Trophoblast cell (in vitro differentiated cells and primary cell): ENCODE measurements at regions not wholly inside any gene's neighbourhood (a gene's known extent, or its start where the extent isn't known, plus 50 kb on each side); places are given as distances from the start of the nearest gene placed in this dataset.
"Not testable (repeated sequence)": the region's sequence is repeated elsewhere in the genome, so short reads cannot be mapped to it uniquely, and the experiment has no call there.

ENCODE experiments used
- DNase-seq, 2 donors: peaks; one replicate each; pipeline ENCODE4 v3.0.0-alpha.2; 2016
- H2AFZ ChIP-seq: 2 replicates; pipeline ENCODE4 v1.6.1; 2013; ENCODE audit warnings: low read length, moderate library complexity, mild to moderate bottlenecking; ENCODE audit not compliant: insufficient read depth, poor library complexity
- H2AK5ac ChIP-seq: 2 replicates; pipeline ENCODE4 v1.6.1; 2013; ENCODE audit warnings: mild to moderate bottlenecking, low read length
- H2BK120ac ChIP-seq: 2 replicates; pipeline ENCODE4 v1.6.1; 2013; ENCODE audit warnings: low read length, mild to moderate bottlenecking, moderate library complexity; ENCODE audit not compliant: insufficient read depth, poor library complexity
- H2BK12ac ChIP-seq: 2 replicates; pipeline ENCODE4 v1.6.1; 2013; ENCODE audit warnings: mild to moderate bottlenecking, low read length, moderate library complexity
- H2BK5ac ChIP-seq: 2 replicates; pipeline ENCODE4 v1.6.1; 2013; ENCODE audit warnings: low read length, low read depth, moderate library complexity, mild to moderate bottlenecking; ENCODE audit not compliant: poor library complexity
- H3K14ac ChIP-seq: 2 replicates; pipeline ENCODE4 v1.6.1; 2013; ENCODE audit warnings: mild to moderate bottlenecking, low read length
- H3K18ac ChIP-seq: 2 replicates; pipeline ENCODE4 v1.6.1; 2013; ENCODE audit warnings: mild to moderate bottlenecking, low read length
- H3K23ac ChIP-seq: 2 replicates; pipeline ENCODE4 v1.6.1; 2013; ENCODE audit warnings: low read length
- H3K27ac ChIP-seq: 2 replicates; pipeline ENCODE4 v1.5.1; 2013; ENCODE audit warnings: low read depth, mild to moderate bottlenecking, inconsistent platforms, low read length, moderate library complexity
- H3K27me3 ChIP-seq: 2 replicates; pipeline ENCODE4 v1.6.1; 2013; ENCODE audit warnings: inconsistent platforms, mild to moderate bottlenecking, low read length, moderate library complexity; ENCODE audit not compliant: insufficient read depth
- H3K36me3 ChIP-seq, 2 experiments: 1 replicate in 1 of 2; 2 replicates in 1 of 2; pipeline ENCODE4 v1.6.1; 2013; ENCODE audit warnings: low read length in 2 of 2, mild to moderate bottlenecking in 2 of 2, moderate library complexity in 1 of 2; ENCODE audit not compliant: insufficient read depth in 2 of 2, control insufficient read depth in 1 of 2
- H3K4ac ChIP-seq: 2 replicates; pipeline ENCODE4 v1.6.1; 2013; ENCODE audit warnings: low read depth, mild to moderate bottlenecking, low read length, moderate library complexity
- H3K4me1 ChIP-seq, 2 experiments: 1 replicate in 1 of 2; 2 replicates in 1 of 2; pipeline ENCODE4 v1.6.1; 2013; ENCODE audit warnings: low read length in 2 of 2, mild to moderate bottlenecking in 2 of 2, moderate library complexity in 1 of 2; ENCODE audit not compliant: insufficient read depth in 2 of 2, control insufficient read depth in 1 of 2
- H3K4me2 ChIP-seq: 2 replicates; pipeline ENCODE4 v1.6.1; 2013; ENCODE audit warnings: inconsistent platforms, mild to moderate bottlenecking, low read length, moderate library complexity
- H3K4me3 ChIP-seq: 2 replicates; pipeline ENCODE4 v1.5.1; 2013; ENCODE audit warnings: mild to moderate bottlenecking, low read depth, low read length, inconsistent platforms
- H3K79me1 ChIP-seq: one replicate; pipeline ENCODE4 v1.6.1; 2013; ENCODE audit warnings: low read length
- H3K79me2 ChIP-seq: 2 replicates; pipeline ENCODE4 v1.6.1; 2013; ENCODE audit warnings: low read length, mild to moderate bottlenecking; ENCODE audit not compliant: control insufficient read depth, insufficient read depth, poor library complexity
- H3K9ac ChIP-seq: 2 replicates; pipeline ENCODE4 v1.6.1; 2013; ENCODE audit warnings: mild to moderate bottlenecking, low read length
- H3K9me3 ChIP-seq: 2 replicates; pipeline ENCODE4 v1.6.1; 2013; ENCODE audit warnings: low read depth, mild to moderate bottlenecking, control low read depth, inconsistent platforms, low read length; ENCODE audit not compliant: insufficient read depth
- H4K12ac ChIP-seq: 2 replicates; pipeline ENCODE4 v1.6.1; 2013; ENCODE audit warnings: low read depth, mild to moderate bottlenecking, low read length, moderate library complexity
- H4K8ac ChIP-seq: 2 replicates; pipeline ENCODE4 v1.6.1; 2013; ENCODE audit warnings: low read depth, mild to moderate bottlenecking, low read length, moderate library complexity
- H4K91ac ChIP-seq: one replicate; pipeline ENCODE4 v1.6.1; 2013; ENCODE audit warnings: low read depth, mild to moderate bottlenecking, low read length, moderate library complexity
- WGBS: extraction: QIAGEN DNeasy Blood & Tissue Kit; methylation state at CpG from one replicate; pipeline ENCODE4 v1.1.7; 2013; ENCODE audit warnings: missing lambda C conversion rate; ENCODE audit not compliant: insufficient read length, insufficient coverage; ENCODE audit errors: extremely low coverage; 5-methylcytosine and 5-hydroxymethylcytosine counted together

DNA sequence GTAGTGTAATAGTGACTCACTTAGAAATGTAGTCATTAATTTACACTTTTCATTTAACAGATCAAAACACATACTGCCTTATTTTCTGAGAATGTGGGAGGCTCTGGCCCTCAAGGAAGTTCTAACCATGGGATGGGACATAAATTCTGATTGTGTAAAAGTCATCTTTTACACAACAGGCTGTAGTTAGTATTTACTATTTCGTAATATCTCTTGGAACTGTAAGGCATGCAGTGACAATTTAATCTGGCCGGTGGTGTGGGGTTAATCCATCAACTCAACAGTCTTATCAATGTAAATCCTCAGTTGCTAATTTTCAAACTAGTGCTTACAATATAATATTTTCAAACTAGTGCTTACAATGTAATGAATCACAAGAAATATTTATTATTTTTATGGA is 1599.2 kb downstream of the EFNB2 start:
- no CpG with 5 or more reads among the region's 2 CpGs for WGBS
- no peak for DNase-seq
- no peak overlapping the region for H3K27ac ChIP-seq
- H3K14ac ChIP-seq, result no peak overlapping the region
- H3K36me3 ChIP-seq, result no peaks in the 10 kb centered on the region
- H3K4me3 ChIP-seq, result no peak overlapping the region
- no peaks in the 10 kb centered on the region for H3K79me1 ChIP-seq
- no peak overlapping the region for H4K8ac ChIP-seq
- no peak overlapping the region for H4K12ac ChIP-seq
- no peaks in the 10 kb centered on the region for H3K9me3 ChIP-seq
- H2AK5ac ChIP-seq, result no peak overlapping the region
- H2BK5ac ChIP-seq, result no peak overlapping the region
- no peak overlapping the region for H4K91ac ChIP-seq
- no peak overlapping the region for H3K4ac ChIP-seq
- H2BK12ac ChIP-seq, result no peak overlapping the region
- no peak overlapping the region for H3K18ac ChIP-seq
- H3K9ac ChIP-seq, result no peak overlapping the region
- no peaks in the 10 kb centered on the region for H3K79me2 ChIP-seq
- H2BK120ac ChIP-seq, result no peak overlapping the region
- H3K27me3 ChIP-seq, result no peaks in the 10 kb centered on the region
- H3K4me1 ChIP-seq, result no peaks in the 10 kb centered on the region
- H2AFZ ChIP-seq, result no peak overlapping the region
- H3K4me2 ChIP-seq, result no peak overlapping the region
- no peak overlapping the region for H3K23ac ChIP-seq

- not testable (repeated sequence) for H2BK5ac ChIP-seq, H2AFZ ChIP-seq, H3K4me3 ChIP-seq, H4K91ac ChIP-seq, H3K4ac ChIP-seq, H3K27me3 ChIP-seq, H4K12ac ChIP-seq, DNase-seq, H3K79me2 ChIP-seq, H3K4me2 ChIP-seq, H4K8ac ChIP-seq, H3K14ac ChIP-seq, H3K27ac ChIP-seq, H3K18ac ChIP-seq, H2BK120ac ChIP-seq, H3K36me3 ChIP-seq, H3K4me1 ChIP-seq, H2AK5ac ChIP-seq, H3K23ac ChIP-seq, H3K9ac ChIP-seq, H2BK12ac ChIP-seq, H3K79me1 ChIP-seq, H3K9me3 ChIP-seq
- no CpG with 5 or more reads among the region's 1 CpG for WGBS
These were observed 1614.9 kb downstream of the EFNB2 start for GRCh38 chr13:104920513-104920912.

- Histone ChIP-seq H3K79me1 (no peaks in the 10 kb centered on the region), H3K14ac (no peak overlapping the region), H4K8ac (no peak overlapping the region), H3K27ac (no peak overlapping the region), H2BK120ac (no peak overlapping the region), H4K12ac (no peak overlapping the region), H3K18ac (no peak overlapping the region), H3K4me1 (no peaks in the 10 kb centered on the region), H2BK5ac (no peak overlapping the region), H3K9ac (no peak overlapping the region), H2AK5ac (no peak overlapping the region), H4K91ac (no peak overlapping the region), H3K4me3 (no peak overlapping the region), H3K9me3 (no peaks in the 10 kb centered on the region), H3K36me3 (no peaks in the 10 kb centered on the region), H2AFZ (no peak overlapping the region), H3K4me2 (no peak overlapping the region), H3K23ac (no peak overlapping the region), H2BK12ac (no peak overlapping the region), H3K27me3 (no peaks in the 10 kb centered on the region), H3K4ac (no peak overlapping the region), H3K79me2 (no peaks in the 10 kb centered on the region)
- WGBS, result no CpG with 5 or more reads among the region's 4 CpGs
- no peak for DNase-seq
These were observed 1615.4 kb downstream of the EFNB2 start for GRCh38 chr13:104920091-104920490.

DNA sequence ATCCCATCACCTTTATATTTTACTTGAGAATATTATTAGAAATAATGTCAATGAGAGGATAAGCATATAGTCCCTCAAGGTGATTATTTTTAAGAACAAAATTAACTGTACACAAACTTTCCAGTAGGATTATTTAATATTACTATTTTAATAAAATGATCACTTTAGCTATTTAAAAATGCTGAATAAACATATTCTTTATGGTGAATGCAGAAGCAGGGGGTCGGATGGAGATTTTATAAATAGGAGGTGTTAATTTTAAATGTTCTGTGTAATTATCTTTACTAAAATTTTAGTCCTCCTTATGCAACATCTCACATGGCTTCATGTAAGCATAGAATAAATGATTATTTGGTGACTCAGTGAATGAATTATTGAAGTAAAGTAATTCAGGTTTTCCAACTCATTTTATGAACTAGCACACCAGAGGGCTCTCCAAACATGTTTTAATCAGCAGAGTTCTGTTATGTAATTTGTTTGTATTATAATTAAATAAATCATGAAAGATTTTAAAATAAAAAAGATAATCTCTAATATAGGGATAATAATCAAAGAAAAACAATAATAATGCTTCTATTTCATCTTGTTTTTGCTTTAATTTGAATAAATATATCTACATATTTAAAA is 1635.2 kb downstream of the EFNB2 start:
- no peak overlapping the region for H4K12ac ChIP-seq
- no peak overlapping the region for H3K9ac ChIP-seq
- H3K4me2 ChIP-seq, result no peak overlapping the region
- H2BK12ac ChIP-seq, result no peak overlapping the region
- H3K23ac ChIP-seq, result no peak overlapping the region
- no peaks in the 10 kb centered on the region for H3K9me3 ChIP-seq
- no peak overlapping the region for H3K27ac ChIP-seq
- H2AFZ ChIP-seq, result no peak overlapping the region
- no peak overlapping the region for H2BK5ac ChIP-seq
- no peaks in the 10 kb centered on the region for H3K27me3 ChIP-seq
- no peaks in the 10 kb centered on the region for H3K79me2 ChIP-seq
- no peak overlapping the region for H2BK120ac ChIP-seq
- no peak for DNase-seq
- no peak overlapping the region for H4K91ac ChIP-seq
- no peak overlapping the region for H3K4me3 ChIP-seq
- no peaks in the 10 kb centered on the region for H3K36me3 ChIP-seq
- H3K79me1 ChIP-seq, result no peaks in the 10 kb centered on the region
- no peaks in the 10 kb centered on the region for H3K4me1 ChIP-seq
- no peak overlapping the region for H2AK5ac ChIP-seq
- H3K4ac ChIP-seq, result no peak overlapping the region
- no CpG with 5 or more reads among the region's 1 CpG for WGBS
- H3K18ac ChIP-seq, result no peak overlapping the region
- H3K14ac ChIP-seq, result no peak overlapping the region
- no peak overlapping the region for H4K8ac ChIP-seq
